Endothelial cell (in vitro differentiated cells): ENCODE measurements at regions not wholly inside any gene's neighbourhood (a gene's known extent, or its start where the extent isn't known, plus 50 kb on each side); places are given as distances from the start of the nearest gene placed in this dataset.

Experiments
- DNase-seq: peaks from one replicate; pipeline ENCODE4 v3.0.0; 2021; ENCODE audit warnings: low spot score
- H3K27ac Mint-ChIP-seq: one replicate; pipeline ENCODE4 v1.8.0; 2021; ENCODE audit warnings: mixed read lengths, inconsistent platforms; ENCODE audit not compliant: unreplicated experiment
- H3K27me3 Mint-ChIP-seq: one replicate; pipeline ENCODE4 v1.8.0; 2021; ENCODE audit warnings: mild to moderate bottlenecking, moderate library complexity, mixed read lengths, inconsistent platforms; ENCODE audit not compliant: unreplicated experiment
- H3K36me3 Mint-ChIP-seq: one replicate; pipeline ENCODE4 v1.8.0; 2021; ENCODE audit warnings: mild to moderate bottlenecking, low read depth, mixed read lengths, inconsistent platforms; ENCODE audit not compliant: unreplicated experiment
- H3K4me1 Mint-ChIP-seq: one replicate; pipeline ENCODE4 v1.8.0; 2021; ENCODE audit warnings: mild to moderate bottlenecking, mixed read lengths, inconsistent platforms; ENCODE audit not compliant: unreplicated experiment
- H3K4me3 Mint-ChIP-seq: one replicate; pipeline ENCODE4 v1.8.0; 2021; ENCODE audit warnings: mild to moderate bottlenecking, mixed read lengths, inconsistent platforms; ENCODE audit not compliant: unreplicated experiment
- H3K9me3 Mint-ChIP-seq: one replicate; pipeline ENCODE4 v1.8.0; 2021; ENCODE audit warnings: mixed read lengths, inconsistent platforms; ENCODE audit not compliant: unreplicated experiment
- CTCF ChIP-seq: fragments of 200-600 bp; sonication (generic); IDR thresholded peaks from one replicate; pipeline ENCODE4 v1.5.0; 2021; ENCODE audit warnings: antibody characterized with exemption; ENCODE audit not compliant: unreplicated experiment

- H3K27me3 Mint-ChIP-seq, result no peaks in the 10 kb centered on the region
- H3K4me1 Mint-ChIP-seq, result no peaks in the 10 kb centered on the region
- no peak overlapping the region for H3K27ac Mint-ChIP-seq
- no peak overlapping the region for H3K4me3 Mint-ChIP-seq
- no peak for TF ChIP-seq CTCF
- DNase-seq, result no peak
- no peaks in the 10 kb centered on the region for H3K36me3 Mint-ChIP-seq
- no peaks in the 10 kb centered on the region for H3K9me3 Mint-ChIP-seq
Observed at GRCh38 chr3:95705786-95706418, 1108.5 kb upstream of the EPHA6 start.

GRCh38 chr3:95707268-95707667 is 1107.1 kb upstream of the EPHA6 start:
- TF ChIP-seq CTCF, result no peak
- H3K27me3 Mint-ChIP-seq, result no peaks in the 10 kb centered on the region
- H3K4me3 Mint-ChIP-seq, result no peak overlapping the region
- H3K9me3 Mint-ChIP-seq, result no peaks in the 10 kb centered on the region
- H3K36me3 Mint-ChIP-seq, result no peaks in the 10 kb centered on the region
- no peak for DNase-seq
- no peak overlapping the region for H3K27ac Mint-ChIP-seq
- no peaks in the 10 kb centered on the region for H3K4me1 Mint-ChIP-seq

GRCh38 chr3:95710684-95711083 is 1103.7 kb upstream of the EPHA6 start:
- Mint-ChIP-seq H3K9me3 (no peaks in the 10 kb centered on the region), H3K36me3 (no peaks in the 10 kb centered on the region)
- DNase-seq, result no peak

GRCh38 chr3:95711789-95712188 is 1102.6 kb upstream of the EPHA6 start:
- H3K27ac Mint-ChIP-seq, result no peak overlapping the region
- no peaks in the 10 kb centered on the region for H3K27me3 Mint-ChIP-seq
- no peaks in the 10 kb centered on the region for H3K9me3 Mint-ChIP-seq
- H3K4me3 Mint-ChIP-seq, result no peak overlapping the region
- DNase-seq, result no peak
- no peaks in the 10 kb centered on the region for H3K4me1 Mint-ChIP-seq
- no peaks in the 10 kb centered on the region for H3K36me3 Mint-ChIP-seq
- no peak for TF ChIP-seq CTCF

More at GRCh38 chr3:95710684-95711083, 1103.7 kb upstream of the EPHA6 start:
- no peak overlapping the region for H3K4me3 Mint-ChIP-seq
- H3K4me1 Mint-ChIP-seq, result no peaks in the 10 kb centered on the region
- no peaks in the 10 kb centered on the region for H3K27me3 Mint-ChIP-seq
- no peak for TF ChIP-seq CTCF
- no peak overlapping the region for H3K27ac Mint-ChIP-seq

GRCh38 chr3:95715128-95715527 is 1099.3 kb upstream of the EPHA6 start:
- Mint-ChIP-seq H3K4me3 (no peak overlapping the region), H3K36me3 (no peaks in the 10 kb centered on the region), H3K4me1 (no peaks in the 10 kb centered on the region), H3K27me3 (no peaks in the 10 kb centered on the region), H3K27ac (no peak overlapping the region), H3K9me3 (no peaks in the 10 kb centered on the region)
- no peak for DNase-seq
- TF ChIP-seq CTCF, result no peak
